GM18508 (cell line): ENCODE measurements at regions not wholly inside any gene's neighbourhood (a gene's known extent, or its start where the extent isn't known, plus 50 kb on each side); places are given as distances from the start of the nearest gene placed in this dataset.
"Not testable (repeated sequence)": the region's sequence is repeated elsewhere in the genome, so short reads cannot be mapped to it uniquely, and the experiment has no call there.

Source experiments
- ATAC-seq: cut with Tn5 transposase; IDR thresholded peaks from one replicate; pipeline ENCODE4 v1.9.1; 2021; ENCODE audit warnings: moderate number of reproducible peaks; ENCODE audit not compliant: insufficient read depth, unreplicated experiment

DNA sequence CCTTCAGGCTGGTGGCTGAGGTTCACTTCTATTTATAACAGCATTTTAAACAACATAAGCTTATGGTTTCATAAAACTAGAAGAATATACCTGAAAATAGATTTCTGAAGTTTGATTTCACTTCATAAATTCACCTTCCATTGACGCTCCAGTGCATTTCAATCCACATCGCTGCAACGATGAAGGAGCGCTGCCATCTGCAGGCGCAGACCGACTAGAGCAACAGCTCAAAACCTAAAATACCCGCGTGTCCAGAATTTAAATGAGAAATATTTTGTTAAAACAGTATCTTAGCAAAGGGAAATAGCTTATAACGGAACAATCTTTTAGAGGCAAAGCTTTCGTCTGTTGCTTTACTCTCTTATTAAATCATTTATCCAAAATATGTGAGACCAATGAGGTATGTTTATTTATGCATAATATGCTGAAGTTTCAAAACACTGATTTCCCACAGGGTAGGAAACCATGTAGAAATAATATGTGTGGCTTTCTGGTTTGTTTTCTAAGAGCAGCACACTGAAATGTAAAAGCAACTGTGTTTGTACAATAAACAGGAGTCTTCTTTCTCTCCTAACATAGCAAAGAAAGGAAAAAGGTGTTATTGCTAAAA lies 816.4 kb upstream of the FRG1 start:
- ATAC-seq, result no peak

DNA sequence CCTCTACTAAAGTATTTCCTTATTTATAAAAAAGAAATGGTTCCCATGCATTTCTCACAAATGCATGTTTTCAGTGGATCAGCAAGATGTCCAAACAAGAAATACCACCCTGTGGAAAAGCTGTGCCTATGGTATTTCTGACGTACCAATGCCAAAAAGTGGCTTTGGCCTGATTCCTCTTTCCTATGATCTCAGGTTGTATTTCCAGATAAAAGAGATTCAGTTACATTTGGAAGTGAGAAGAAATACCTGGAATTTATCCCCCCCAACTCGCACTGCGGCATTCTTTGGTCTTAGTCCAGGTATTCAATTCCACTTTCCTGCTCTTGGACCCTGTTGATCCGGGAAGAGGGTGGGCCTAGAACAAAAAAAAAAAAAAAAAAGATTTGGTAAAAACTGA lies 815.9 kb upstream of the FRG1 start:
- ATAC-seq, result no peak

GRCh38 chr4:189126040-189126439 lies 814.6 kb upstream of the FRG1 start:
- no peak for ATAC-seq

- no peak for ATAC-seq
Measured at GRCh38 chr4:189128341-189128740, 812.3 kb upstream of the FRG1 start.

- no peak for ATAC-seq
Measured at GRCh38 chr4:189129044-189129694, 811.5 kb upstream of the FRG1 start.

DNA sequence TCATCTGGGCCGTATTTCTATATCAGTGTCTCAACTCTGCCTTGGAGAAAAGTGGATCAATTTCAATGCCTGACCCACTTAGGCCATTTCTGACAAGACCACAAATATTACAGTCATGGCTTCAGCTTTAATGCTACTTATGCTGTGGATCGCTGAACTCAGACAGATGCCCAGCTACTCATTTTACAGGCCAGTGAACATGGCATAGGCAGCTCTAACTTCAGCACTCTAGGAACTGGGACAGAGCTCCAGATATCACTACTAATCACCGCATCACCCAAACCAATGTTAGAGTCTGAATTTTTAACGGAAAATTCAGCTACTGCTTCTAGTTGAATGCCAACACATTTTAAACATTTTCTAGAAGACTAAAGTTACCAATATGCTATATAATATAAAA lies 809.6 kb upstream of the FRG1 start:
- ATAC-seq, result no peak

DNA sequence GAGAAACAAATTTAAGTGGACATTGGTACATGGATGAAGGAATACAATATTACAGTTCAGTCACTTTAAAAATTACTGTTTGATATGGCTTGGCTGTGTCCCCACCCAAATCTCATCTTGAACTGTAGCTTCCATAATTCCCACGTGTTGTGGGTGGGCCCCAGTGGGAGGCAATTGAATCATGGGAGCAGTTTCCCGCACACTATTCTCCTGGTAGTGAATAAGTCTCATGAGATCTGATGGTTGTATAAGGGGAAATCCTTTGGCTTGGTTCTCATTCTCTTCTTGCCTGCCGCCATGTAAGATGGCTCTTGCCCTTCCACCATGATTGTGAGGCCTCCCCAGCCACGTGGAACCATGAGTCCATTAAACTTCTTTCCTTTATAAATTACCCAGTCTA lies 804.2 kb upstream of the FRG1 start:
- ATAC-seq, result no peak

DNA sequence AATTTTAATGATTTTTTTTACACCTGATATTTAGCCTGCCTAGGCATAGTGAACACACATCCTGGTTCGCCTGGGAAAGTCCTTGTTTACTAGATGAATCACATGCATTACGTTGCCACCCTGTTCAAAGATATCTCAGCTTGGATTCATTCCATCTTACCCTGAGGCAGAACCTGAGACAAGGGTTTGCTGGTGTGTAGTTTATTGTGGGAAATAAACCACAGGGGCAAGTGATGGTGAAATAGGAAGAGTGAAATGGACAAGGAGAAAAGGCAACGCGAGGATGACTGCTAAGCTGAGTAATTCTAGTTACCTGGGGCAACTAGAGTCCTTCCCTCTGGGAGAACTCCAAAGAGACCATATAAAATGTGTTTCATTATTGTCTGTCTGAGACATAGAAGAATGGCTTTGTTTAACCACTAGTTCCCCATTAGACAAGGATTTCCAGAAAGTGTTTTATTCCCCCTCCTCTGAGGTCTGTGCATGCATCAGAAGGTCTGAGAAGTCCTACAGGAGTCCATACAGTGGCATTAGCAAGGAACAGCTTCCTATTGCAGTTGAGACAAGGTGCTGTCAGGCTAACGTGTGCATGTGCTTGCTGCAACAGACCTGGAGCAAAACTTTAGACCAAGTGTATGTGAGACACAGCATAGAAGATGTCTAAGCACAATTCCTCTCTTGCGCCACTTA lies 797.3 kb upstream of the FRG1 start:
- ATAC-seq, result no peak

GRCh38 chr4:189147005-189147929 lies 793.4 kb upstream of the FRG1 start:
- ATAC-seq, result no peak

GRCh38 chr4:189155083-189155482 lies 785.6 kb upstream of the FRG1 start:
- ATAC-seq, result not testable (repeated sequence)

DNA sequence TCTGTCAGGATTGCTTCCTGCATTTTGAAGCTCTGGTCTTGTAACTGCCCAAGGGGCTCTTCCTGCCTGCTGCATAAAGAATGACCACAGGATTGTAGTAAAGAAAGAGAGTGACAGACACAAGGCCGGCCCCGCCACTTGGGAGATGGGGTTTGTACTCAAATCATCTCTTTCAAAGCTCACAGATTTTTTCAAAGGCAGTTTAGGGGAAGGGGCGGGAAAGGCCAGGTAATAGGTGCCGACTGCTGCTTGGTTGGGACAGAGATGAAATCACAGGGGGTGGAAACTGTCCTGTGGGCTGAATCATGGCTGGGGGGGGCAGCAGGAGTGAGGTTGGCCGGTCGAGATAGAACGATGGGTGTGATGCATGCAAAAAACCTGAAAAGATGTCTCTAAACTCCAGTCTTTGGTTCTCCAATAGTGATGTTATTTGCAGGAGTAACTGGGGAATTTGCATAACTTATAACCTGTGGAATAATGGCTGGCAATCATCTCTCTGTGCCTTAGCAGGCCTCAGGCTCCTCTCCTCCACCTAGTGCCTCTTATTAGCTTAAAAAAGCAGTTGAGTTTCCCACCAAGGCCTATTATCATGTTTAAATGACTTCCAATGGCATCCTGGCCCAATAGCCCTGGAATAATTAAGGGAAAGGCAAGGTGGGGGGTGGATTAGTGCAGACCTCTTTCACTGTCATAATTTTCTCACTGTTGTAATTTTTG lies 778.4 kb upstream of the FRG1 start:
- ATAC-seq, result no peak

DNA sequence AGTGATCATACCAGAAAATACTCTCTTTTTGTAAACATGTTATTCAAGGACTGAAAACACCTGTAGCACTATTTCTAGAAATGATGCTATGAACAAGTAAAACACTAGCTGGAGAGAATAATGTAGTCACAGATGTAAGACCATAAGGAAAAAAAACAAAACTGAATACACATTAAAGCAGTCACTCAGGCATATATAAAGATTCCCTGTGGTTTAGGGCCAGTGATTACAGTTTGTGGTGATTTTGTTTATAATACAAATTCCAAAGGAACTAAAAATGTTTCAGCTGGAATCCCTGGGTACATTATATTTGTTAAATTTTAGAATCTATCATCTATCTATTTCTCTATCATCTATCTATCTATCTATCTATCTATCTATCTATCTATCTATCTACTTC lies 777.8 kb upstream of the FRG1 start:
- ATAC-seq, result no peak

DNA sequence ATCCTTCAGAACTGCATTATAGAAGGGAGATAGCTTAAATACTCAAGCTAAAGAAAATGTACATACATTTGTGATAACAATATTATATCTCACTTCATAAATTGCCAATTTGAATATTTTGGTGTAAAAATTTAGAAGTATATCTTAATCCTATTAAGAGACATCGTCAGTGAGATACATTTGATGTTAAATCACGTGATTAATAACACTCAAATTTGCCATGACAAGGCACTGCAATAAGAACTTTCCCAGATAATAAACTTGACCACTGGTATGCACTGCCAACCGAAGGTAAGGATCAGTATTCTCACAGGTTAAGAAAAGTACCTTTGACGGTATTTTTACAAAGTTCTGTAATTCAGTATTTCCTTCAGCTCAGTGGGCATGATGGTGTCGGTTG lies 764.7 kb upstream of the FRG1 start:
- no peak for ATAC-seq

GRCh38 chr4:189177130-189177529 lies 763.5 kb upstream of the FRG1 start:
- no peak for ATAC-seq

- no peak for ATAC-seq
Measured at GRCh38 chr4:189178125-189178746, 762.4 kb upstream of the FRG1 start.

GRCh38 chr4:189185810-189186432 lies 754.8 kb upstream of the FRG1 start:
- ATAC-seq, result no peak

DNA sequence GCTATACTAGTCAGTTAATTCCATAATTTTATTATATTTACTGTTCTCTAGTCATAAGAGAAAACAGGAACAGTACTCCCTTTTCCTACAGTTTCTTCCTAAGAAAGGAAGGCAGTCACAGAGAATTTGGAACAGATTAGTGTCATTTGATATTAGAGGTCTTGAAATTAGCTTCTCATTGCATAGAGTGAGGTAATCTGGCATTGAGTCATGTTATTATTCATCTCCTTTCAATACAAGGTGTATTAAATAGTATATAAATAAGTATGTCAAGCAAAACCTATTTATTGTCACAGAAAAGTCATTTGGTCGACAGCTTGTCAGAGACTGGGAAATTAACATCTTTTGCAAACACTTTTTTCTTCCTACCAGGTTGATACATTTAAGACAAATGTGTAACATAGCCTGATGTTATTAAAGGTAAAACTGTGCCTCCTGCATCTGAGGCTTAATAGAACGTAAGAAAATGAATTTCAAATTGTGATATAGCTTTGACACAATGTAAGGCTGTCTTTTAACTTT lies 753.1 kb upstream of the FRG1 start:
- ATAC-seq, result no peak

- no peak for ATAC-seq
Measured at GRCh38 chr4:189198624-189199023, 742.0 kb upstream of the FRG1 start.

- no peak for ATAC-seq
Measured at GRCh38 chr4:189200353-189200752, 740.3 kb upstream of the FRG1 start.
